ENCODE measurements at regions not wholly inside any gene's neighbourhood (a gene's known extent, or its start where the extent isn't known, plus 50 kb on each side); places are given as distances from the start of the nearest gene placed in this dataset.

- DNase-seq, result no peak
Measured at GRCh38 chr6:168737014-168737413, 296.0 kb downstream of the SMOC2 start.

- no peak for DNase-seq
Measured at GRCh38 chr6:168736039-168736438, 295.1 kb downstream of the SMOC2 start.

GRCh38 chr6:168735268-168735949 lies 294.4 kb downstream of the SMOC2 start:
- DNase-seq, result no peak

GRCh38 chr6:168734523-168734922 lies 293.5 kb downstream of the SMOC2 start:
- DNase-seq, result no peak

GRCh38 chr6:168732676-168733075 lies 291.7 kb downstream of the SMOC2 start:
- DNase-seq, result no peak

- no peak for DNase-seq
Measured at GRCh38 chr6:168730931-168731716, 290.1 kb downstream of the SMOC2 start.

- no peak for DNase-seq
Measured at GRCh38 chr6:168728056-168728455, 287.1 kb downstream of the SMOC2 start.

- DNase-seq, result no peak
Measured at GRCh38 chr6:168726312-168726856, 285.4 kb downstream of the SMOC2 start.

- DNase-seq, result no peak
Measured at GRCh38 chr6:168725802-168726201, 284.8 kb downstream of the SMOC2 start.

- DNase-seq, result no peak
Measured at GRCh38 chr6:168724669-168725570, 283.9 kb downstream of the SMOC2 start.

GRCh38 chr6:168724033-168724432 lies 283.0 kb downstream of the SMOC2 start:
- DNase-seq, result no peak

GRCh38 chr6:168722397-168722796 lies 281.4 kb downstream of the SMOC2 start:
- DNase-seq, result no peak

- DNase-seq, result no peak
Measured at GRCh38 chr6:168721571-168721970, 280.6 kb downstream of the SMOC2 start.

- no peak for DNase-seq
Measured at GRCh38 chr6:168719901-168720300, 278.9 kb downstream of the SMOC2 start.

- no peak for DNase-seq
Measured at GRCh38 chr6:168718821-168719475, 278.0 kb downstream of the SMOC2 start.
